Loucy (cell line): ENCODE measurements at regions not wholly inside any gene's neighbourhood (a gene's known extent, or its start where the extent isn't known, plus 50 kb on each side); places are given as distances from the start of the nearest gene placed in this dataset.

Source experiments
- CTCF ChIP-seq: fragments of 200-600 bp; sonication (generic); conservative IDR thresholded peaks from 2 replicates; pipeline ENCODE4 v1.5.1; 2014; ENCODE audit warnings: mild to moderate bottlenecking, antibody characterized with exemption, low read length
- EZH2phosphoT487 ChIP-seq: fragments of 200-600 bp; IDR thresholded peaks from 2 replicates; pipeline ENCODE4 v1.6.1; 2018; ENCODE audit warnings: antibody characterized with exemption, mild to moderate bottlenecking, moderate library complexity, borderline replicate concordance

GRCh38 chr11:103631841-103632240 is 404.6 kb upstream of the DDI1 start:
- no peak for TF ChIP-seq CTCF
- TF ChIP-seq EZH2phosphoT487 = no peak
